GM23248 (cell line): ENCODE measurements at regions not wholly inside any gene's neighbourhood (a gene's known extent, or its start where the extent isn't known, plus 50 kb on each side); places are given as distances from the start of the nearest gene placed in this dataset.

Experiments
- DNase-seq: peaks from one replicate; pipeline ENCODE4 v3.0.0-alpha.2; 2015
- H2AFZ ChIP-seq: fragments of 200-600 bp; sonication (generic); 2 replicates; pipeline ENCODE4 v1.6.1; 2016; ENCODE audit warnings: antibody characterized with exemption
- H3F3A ChIP-seq: fragments of 200-600 bp; sonication (generic); 2 replicates; pipeline ENCODE4 v1.6.1; 2016; ENCODE audit warnings: mild to moderate bottlenecking, antibody characterized with exemption, mixed run types; ENCODE audit not compliant: insufficient read depth
- H3K27ac ChIP-seq: fragments of 200-600 bp; sonication (generic); 2 replicates; pipeline ENCODE4 v1.5.1; 2016; ENCODE audit warnings: mild to moderate bottlenecking
- H3K27me3 ChIP-seq: fragments of 200-600 bp; sonication (generic); replicated peaks from 2 replicates; pipeline ENCODE4 v1.6.1; 2016; ENCODE audit warnings: mild to moderate bottlenecking; ENCODE audit not compliant: insufficient read depth
- H3K36me3 ChIP-seq: fragments of 200-600 bp; sonication (generic); 2 replicates; pipeline ENCODE4 v1.6.1; 2016; ENCODE audit warnings: low read depth, mild to moderate bottlenecking
- H3K4me1 ChIP-seq: fragments of 200-600 bp; sonication (generic); 2 replicates; pipeline ENCODE4 v1.6.1; 2016; ENCODE audit warnings: mild to moderate bottlenecking; ENCODE audit not compliant: insufficient read depth
- H3K4me2 ChIP-seq: fragments of 200-600 bp; sonication (generic); one replicate; pipeline ENCODE4 v1.6.1; 2016; ENCODE audit warnings: mild to moderate bottlenecking; ENCODE audit not compliant: unreplicated experiment
- H3K4me3 ChIP-seq: fragments of 200-600 bp; sonication (generic); 2 replicates; pipeline ENCODE4 v1.5.1; 2016; ENCODE audit warnings: mild to moderate bottlenecking
- H3K79me2 ChIP-seq: fragments of 200-600 bp; sonication (generic); 2 replicates; pipeline ENCODE4 v1.6.1; 2016; ENCODE audit warnings: mild to moderate bottlenecking; ENCODE audit not compliant: insufficient read depth
- H3K9ac ChIP-seq: fragments of 200-600 bp; sonication (generic); 2 replicates; pipeline ENCODE4 v1.6.1; 2016; ENCODE audit warnings: mild to moderate bottlenecking
- H3K9me2 ChIP-seq: fragments of 200-600 bp; sonication (generic); 2 replicates; pipeline ENCODE4 v1.6.1; 2016; ENCODE audit warnings: mixed run types, mild to moderate bottlenecking, moderate library complexity; ENCODE audit not compliant: insufficient read depth
- H3K9me3 ChIP-seq: fragments of 200-600 bp; sonication (generic); one replicate; pipeline ENCODE4 v1.6.1; 2017; ENCODE audit warnings: low read depth
- H4K20me1 ChIP-seq: fragments of 200-600 bp; sonication (generic); 2 replicates; pipeline ENCODE4 v1.6.0; 2016; ENCODE audit not compliant: insufficient read depth
- EZH2 ChIP-seq: fragments of 200-600 bp; sonication (generic); IDR thresholded peaks from 2 replicates; pipeline ENCODE4 v1.6.1; 2018; ENCODE audit warnings: antibody characterized with exemption, mild to moderate bottlenecking; ENCODE audit not compliant: insufficient read depth, poor library complexity, severe bottlenecking
- EZH2phosphoT487 ChIP-seq: fragments of 200-600 bp; sonication (generic); IDR thresholded peaks from 2 replicates; pipeline ENCODE4 v1.6.1; 2018; ENCODE audit warnings: antibody characterized with exemption, moderate library complexity, mild to moderate bottlenecking, low read depth; ENCODE audit not compliant: insufficient read depth
- WGBS, 2 experiments: methylation state at CpG; one replicate each; pipeline ENCODE4 v1.1.6; 2015 to 2017; ENCODE audit warnings: low lambda C conversion rate in 2 of 2, low coverage in 1 of 2; ENCODE audit errors: missing lambda C conversion rate in 2 of 2; 5-methylcytosine and 5-hydroxymethylcytosine counted together
- in situ Hi-C: fragments of 300-500 bp; cut with MboI; formaldehyde crosslinking; loops from 2 replicates; pipeline ENCODE4 v1.15.0; 2020

DNA sequence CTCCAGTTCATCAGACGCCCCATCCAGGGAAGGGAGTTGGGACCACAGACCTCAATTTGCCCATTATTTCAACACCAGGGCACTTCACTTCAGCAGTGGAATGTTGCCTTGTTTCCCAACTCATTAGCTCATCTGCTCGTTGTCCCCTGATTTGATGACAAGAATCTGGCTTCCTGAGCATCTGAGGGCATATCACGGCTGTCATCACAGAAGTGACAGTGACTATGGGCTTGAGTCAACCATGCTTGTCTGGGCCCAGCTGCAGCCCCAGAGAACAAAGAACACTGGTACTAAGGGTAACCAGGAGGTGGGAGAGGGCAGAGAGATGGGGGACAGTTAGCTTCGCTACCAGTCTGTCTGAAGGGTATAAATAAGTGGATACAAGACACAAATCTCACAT lies 266.0 kb upstream of the SDK2 start:
- no peaks in the 10 kb centered on the region for H4K20me1 ChIP-seq
- DNase-seq, result no peak
- H3K9ac ChIP-seq, result no peak overlapping the region
- 9% methylated on average over 4 of the region's 4 CpGs for WGBS, 2 experiments
- no peak overlapping the region for H3K4me3 ChIP-seq
- H3K27me3 ChIP-seq, result no peaks in the 10 kb centered on the region
- H3K9me2 ChIP-seq, result no peaks in the 10 kb centered on the region
- H3K4me2 ChIP-seq, result no peak overlapping the region
- H3K79me2 ChIP-seq, result no peaks in the 10 kb centered on the region
- H3K4me1 ChIP-seq, result no peaks in the 10 kb centered on the region
- no peaks in the 10 kb centered on the region for H3F3A ChIP-seq
- TF ChIP-seq EZH2, result no peak
- no peak for TF ChIP-seq EZH2phosphoT487
- no peaks in the 10 kb centered on the region for H3K36me3 ChIP-seq
- no peak overlapping the region for H3K27ac ChIP-seq
- H3K9me3 ChIP-seq, result no peaks in the 10 kb centered on the region
- no peak overlapping the region for H2AFZ ChIP-seq
- in situ Hi-C loops, result no loop called here

DNA sequence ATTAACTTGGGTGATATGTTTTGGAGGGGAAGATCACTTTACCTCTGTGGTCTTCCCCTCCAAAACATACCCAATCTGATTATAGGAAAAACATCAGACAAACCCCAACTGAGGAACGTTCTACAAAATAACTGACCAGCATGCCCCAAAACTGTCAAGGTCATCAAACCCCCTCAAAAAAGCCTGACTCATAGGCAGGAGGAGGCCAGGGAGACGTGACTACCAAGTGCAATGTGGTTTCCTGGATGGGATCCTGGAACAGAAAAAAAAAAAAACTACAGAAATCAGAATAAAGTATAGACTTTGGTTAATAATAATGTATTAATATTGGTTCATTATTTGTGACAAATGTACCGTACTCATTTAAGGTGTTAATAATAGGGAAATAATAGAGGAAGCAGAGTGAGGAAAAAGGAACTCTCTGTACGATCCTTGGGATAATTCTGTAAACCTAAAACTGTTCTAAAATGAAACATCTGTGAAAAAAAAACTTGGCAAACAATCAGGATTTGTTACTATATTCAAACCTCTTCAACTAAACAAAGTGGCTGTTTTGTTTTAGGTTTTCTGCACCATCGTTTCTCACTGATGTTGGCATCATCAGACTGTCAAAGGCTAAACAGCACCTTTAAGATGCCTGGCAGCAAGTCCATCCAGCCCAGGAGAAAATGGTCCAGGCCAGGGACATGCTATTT lies 266.7 kb upstream of the SDK2 start:
- no peaks in the 10 kb centered on the region for H3K79me2 ChIP-seq
- H3F3A ChIP-seq, result no peaks in the 10 kb centered on the region
- no peak overlapping the region for H3K27ac ChIP-seq
- H3K4me3 ChIP-seq, result no peak overlapping the region
- no peak overlapping the region for H3K9ac ChIP-seq
- 5 to 7% methylated on average over 5 of the region's 5 CpGs for whole genome bisulfite sequencing, 2 experiments
- no peaks in the 10 kb centered on the region for H3K9me2 ChIP-seq
- no peaks in the 10 kb centered on the region for H4K20me1 ChIP-seq
- DNase-seq, result no peak
- H3K4me2 ChIP-seq, result no peak overlapping the region
- in situ Hi-C loops, result no loop called here
- no peaks in the 10 kb centered on the region for H3K4me1 ChIP-seq
- H3K9me3 ChIP-seq, result no peaks in the 10 kb centered on the region
- H2AFZ ChIP-seq, result no peak overlapping the region
- H3K27me3 ChIP-seq, result no peaks in the 10 kb centered on the region
- H3K36me3 ChIP-seq, result no peaks in the 10 kb centered on the region
- no peak for TF ChIP-seq EZH2phosphoT487
- TF ChIP-seq EZH2, result no peak

DNA sequence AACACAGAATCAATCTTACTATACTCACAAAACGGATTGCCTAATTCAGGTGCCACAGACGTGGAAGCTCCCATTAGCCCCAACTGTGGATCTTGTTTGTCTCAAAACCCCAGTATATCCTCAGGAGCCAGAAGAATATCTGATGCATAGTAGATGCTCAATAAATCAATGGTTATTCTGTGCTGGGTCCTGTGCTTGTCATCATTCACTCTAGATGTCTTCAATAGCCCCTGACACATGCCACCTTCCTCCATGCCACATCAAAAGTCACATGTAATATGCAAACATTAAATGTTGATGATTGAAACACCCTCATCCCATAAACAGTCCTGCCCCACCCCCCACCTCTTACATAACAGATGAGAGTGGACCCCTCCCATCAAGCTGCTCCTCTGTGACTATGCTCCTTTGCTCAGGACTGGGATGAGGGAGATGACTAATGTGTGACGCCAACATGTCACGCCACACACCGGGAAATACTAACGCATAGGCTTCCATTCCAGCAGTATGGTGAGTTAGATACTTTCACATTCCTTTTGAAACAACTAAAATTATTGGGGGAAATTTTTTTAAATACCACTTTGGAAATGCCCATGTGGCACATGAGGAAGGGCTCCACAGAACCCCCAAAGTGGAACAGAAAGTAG lies 267.6 kb upstream of the SDK2 start:
- in situ Hi-C loops, result no loop called here
- H3K27ac ChIP-seq, result no peak overlapping the region
- H3K4me1 ChIP-seq, result no peaks in the 10 kb centered on the region
- H3K9me2 ChIP-seq, result no peaks in the 10 kb centered on the region
- H3F3A ChIP-seq, result no peaks in the 10 kb centered on the region
- H3K27me3 ChIP-seq, result no peaks in the 10 kb centered on the region
- no peaks in the 10 kb centered on the region for H3K36me3 ChIP-seq
- no peak overlapping the region for H3K4me2 ChIP-seq
- H3K9ac ChIP-seq, result no peak overlapping the region
- no peak overlapping the region for H2AFZ ChIP-seq
- H3K9me3 ChIP-seq, result no peaks in the 10 kb centered on the region
- H3K4me3 ChIP-seq, result no peak overlapping the region
- no peaks in the 10 kb centered on the region for H4K20me1 ChIP-seq
- no peak for DNase-seq
- H3K79me2 ChIP-seq, result no peaks in the 10 kb centered on the region
- WGBS, 2 experiments, result 62 to 65% methylated on average over 6 of the region's 6 CpGs
- TF ChIP-seq EZH2phosphoT487, result no peak
- TF ChIP-seq EZH2, result no peak

DNA sequence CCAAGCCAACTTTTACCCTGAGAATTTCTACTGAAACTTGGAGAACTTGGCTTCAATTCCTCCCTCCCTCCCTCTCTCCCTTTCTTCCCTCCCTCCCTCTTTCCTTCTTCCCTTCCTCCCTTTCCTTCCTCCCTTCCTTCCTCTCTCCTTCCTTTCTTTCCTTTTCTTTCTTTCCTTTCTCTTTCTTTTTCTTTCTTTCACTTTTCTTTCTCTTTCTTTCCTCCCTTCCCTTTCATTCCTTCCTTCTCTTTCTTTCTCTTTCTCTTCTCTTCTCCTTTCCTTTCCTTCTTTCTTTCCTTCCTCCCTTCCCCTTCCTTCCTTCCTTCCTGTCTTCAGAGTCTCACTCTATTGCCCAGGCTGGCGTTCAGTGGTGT lies 268.1 kb upstream of the SDK2 start:
- no peaks in the 10 kb centered on the region for H3K9me2 ChIP-seq
- no peaks in the 10 kb centered on the region for H3K4me1 ChIP-seq
- no peaks in the 10 kb centered on the region for H4K20me1 ChIP-seq
- no peaks in the 10 kb centered on the region for H3K79me2 ChIP-seq
- no peak overlapping the region for H3K27ac ChIP-seq
- H3K9ac ChIP-seq, result no peak overlapping the region
- TF ChIP-seq EZH2phosphoT487, result no peak
- TF ChIP-seq EZH2, result no peak
- no peaks in the 10 kb centered on the region for H3K36me3 ChIP-seq
- no peak for DNase-seq
- 10 to 19% methylated on average over 1 of the region's 1 CpG for WGBS, 2 experiments
- H2AFZ ChIP-seq, result no peak overlapping the region
- in situ Hi-C loops, result no loop called here
- H3K9me3 ChIP-seq, result no peaks in the 10 kb centered on the region
- H3K4me3 ChIP-seq, result no peak overlapping the region
- no peaks in the 10 kb centered on the region for H3F3A ChIP-seq
- no peaks in the 10 kb centered on the region for H3K27me3 ChIP-seq
- no peak overlapping the region for H3K4me2 ChIP-seq
